ENCODE measurements at regions not wholly inside any gene's neighbourhood (a gene's known extent, or its start where the extent isn't known, plus 50 kb on each side); places are given as distances from the start of the nearest gene placed in this dataset.

DNA sequence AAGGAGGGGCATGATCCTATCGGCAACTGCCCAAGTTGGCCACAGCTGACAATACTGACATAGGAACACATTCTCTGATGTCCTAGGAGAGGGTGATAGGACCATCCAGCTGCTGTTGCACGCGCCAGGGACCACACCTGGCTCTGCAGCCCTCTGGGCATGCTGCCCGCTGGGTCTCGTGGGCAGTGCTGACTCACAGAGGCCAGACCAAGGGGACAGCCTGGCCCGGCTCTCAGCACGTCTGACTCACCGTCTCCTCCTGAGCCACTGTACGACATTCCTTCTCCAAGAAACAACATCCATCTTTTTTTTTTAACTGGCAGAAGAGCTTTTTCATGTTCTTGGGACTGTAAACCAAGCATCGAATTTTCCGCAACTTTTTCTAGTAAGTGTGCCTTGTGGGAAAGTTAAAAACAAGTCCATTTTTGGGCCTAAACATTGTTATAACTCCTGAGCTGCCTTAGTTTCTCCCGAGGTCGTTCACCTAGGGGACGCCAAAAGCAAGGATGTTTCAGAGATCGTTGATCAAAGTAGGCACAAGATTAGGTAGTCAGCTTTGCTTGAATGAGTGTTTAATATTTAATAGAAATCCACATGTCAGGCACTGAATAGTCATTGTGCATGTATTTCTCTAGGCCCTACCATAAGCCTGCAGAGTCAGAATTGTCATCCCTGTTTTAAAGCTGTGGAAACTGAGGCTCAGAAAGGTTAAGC is 100.3 kb downstream of the TTC32 start:
- Mint-ChIP-seq H3K27ac (no peak overlapping the region), H3K4me3 (no peak overlapping the region), H3K27me3 (peaks cover 4% of the 10 kb centered on the region), H3K36me3 (no peaks in the 10 kb centered on the region), H3K4me1 (no peaks in the 10 kb centered on the region), H3K9me3 (peaks cover 0 to 2% (median 0%) of the 10 kb centered on the region in 7 donors)
- no peak overlapping the region for H3K4me3 ChIP-seq (ENCODE audit: low read depth, low read length)
- no peaks in the 10 kb centered on the region for H3K27me3 ChIP-seq (ENCODE audit: control insufficient read depth, insufficient read depth, low read length)
- no peak overlapping the region for H3K27ac ChIP-seq (ENCODE audit: insufficient read depth, low read length, poor library complexity, severe bottlenecking)
- H3K36me3 ChIP-seq (ENCODE audit: control insufficient read depth, insufficient read depth, low read length): no peaks in the 10 kb centered on the region
- DNase-seq: no peak
- no peaks in the 10 kb centered on the region for H3K9me3 ChIP-seq (ENCODE audit: control insufficient read depth in 2 of 2, low read length in 2 of 2)
- no peak for ATAC-seq (ENCODE audit: low read depth in 2 of 2)
- no peaks in the 10 kb centered on the region for H3K4me1 ChIP-seq (ENCODE audit: control insufficient read depth, insufficient read depth, low read length, poor library complexity, severe bottlenecking)

DNA sequence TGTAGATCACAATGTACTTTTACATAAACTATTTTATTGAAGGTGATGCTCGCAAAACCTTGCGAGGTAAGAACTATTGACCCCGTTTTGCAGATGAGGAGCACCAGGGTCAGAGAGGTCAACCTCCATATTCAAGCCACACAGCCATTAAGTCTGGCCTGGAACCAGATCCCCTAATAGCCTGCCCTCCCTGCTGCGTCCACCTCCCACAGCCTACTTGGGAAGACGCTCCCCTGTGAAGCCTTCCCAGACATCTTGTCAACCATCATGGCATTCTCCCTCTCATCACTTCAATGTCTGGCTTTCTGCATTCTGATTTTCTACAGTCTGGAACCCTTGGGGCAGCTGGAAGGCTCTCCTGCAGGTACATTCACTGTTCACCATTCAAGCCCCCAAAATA is 101.0 kb downstream of the TTC32 start:
- Mint-ChIP-seq H3K36me3 (no peaks in the 10 kb centered on the region), H3K9me3 (no peaks in the 10 kb centered on the region), H3K4me3 (no peak overlapping the region), H3K4me1 (no peaks in the 10 kb centered on the region), H3K27ac (no peak overlapping the region), H3K27me3 (no peaks in the 10 kb centered on the region)
- Histone ChIP-seq H3K36me3 (ENCODE audit: control insufficient read depth, insufficient read depth, low read length) (no peaks in the 10 kb centered on the region), H3K4me3 (ENCODE audit: low read depth, low read length) (no peak overlapping the region), H3K27ac (ENCODE audit: insufficient read depth, low read length, poor library complexity, severe bottlenecking) (no peak overlapping the region), H3K27me3 (ENCODE audit: control insufficient read depth, insufficient read depth, low read length) (no peaks in the 10 kb centered on the region), H3K4me1 (ENCODE audit: control insufficient read depth, insufficient read depth, low read length, poor library complexity, severe bottlenecking) (no peaks in the 10 kb centered on the region), H3K9me3 (ENCODE audit: control insufficient read depth in 2 of 2, low read length in 2 of 2) (no peaks in the 10 kb centered on the region)
- ATAC-seq (ENCODE audit: low read depth in 2 of 2) (no peak), DNase-seq (no peak)

DNA sequence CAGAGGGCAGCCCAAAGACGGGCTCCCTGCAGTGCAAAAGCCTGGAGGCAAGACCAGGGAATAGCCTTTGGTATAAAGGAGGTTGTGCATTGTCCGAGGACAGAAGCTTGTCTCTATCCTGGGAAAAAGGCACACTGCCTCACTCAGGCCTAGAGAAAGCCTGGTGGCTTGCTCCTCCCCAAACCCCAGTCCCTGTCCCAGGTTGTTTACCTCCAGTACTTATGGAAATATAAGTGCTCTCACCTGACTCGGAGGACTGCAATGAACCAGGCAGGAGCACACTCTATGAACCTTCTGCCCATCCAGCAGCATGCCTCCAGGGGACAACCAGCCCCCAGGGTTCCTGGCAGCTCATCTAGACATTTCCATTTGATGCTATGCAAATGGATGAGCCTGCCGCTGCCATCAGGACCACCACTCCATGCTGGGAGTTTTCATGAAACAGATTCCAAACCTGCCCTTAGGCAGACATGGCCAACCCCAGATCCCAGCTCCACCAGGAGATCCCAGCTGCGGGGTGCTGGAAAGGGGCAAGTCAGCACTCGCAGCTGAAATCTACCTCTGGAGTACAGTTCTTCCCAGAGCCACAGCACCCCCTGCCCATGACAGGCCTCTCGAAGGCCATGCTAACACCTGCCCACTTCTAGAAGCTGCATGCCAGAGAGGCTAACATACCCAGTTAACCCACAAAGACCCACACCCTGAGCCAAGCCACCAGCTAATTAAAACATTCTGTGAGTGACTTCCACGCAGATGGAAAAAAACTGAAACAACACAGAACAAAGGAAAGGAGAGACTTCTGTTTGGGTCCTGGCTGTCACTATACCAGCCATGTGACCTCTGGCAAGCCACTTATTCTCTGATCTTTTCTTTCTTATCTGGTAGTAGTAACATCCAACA is 101.7 kb downstream of the TTC32 start:
- no peak overlapping the region for H3K27ac ChIP-seq (ENCODE audit: insufficient read depth, low read length, poor library complexity, severe bottlenecking)

DNA sequence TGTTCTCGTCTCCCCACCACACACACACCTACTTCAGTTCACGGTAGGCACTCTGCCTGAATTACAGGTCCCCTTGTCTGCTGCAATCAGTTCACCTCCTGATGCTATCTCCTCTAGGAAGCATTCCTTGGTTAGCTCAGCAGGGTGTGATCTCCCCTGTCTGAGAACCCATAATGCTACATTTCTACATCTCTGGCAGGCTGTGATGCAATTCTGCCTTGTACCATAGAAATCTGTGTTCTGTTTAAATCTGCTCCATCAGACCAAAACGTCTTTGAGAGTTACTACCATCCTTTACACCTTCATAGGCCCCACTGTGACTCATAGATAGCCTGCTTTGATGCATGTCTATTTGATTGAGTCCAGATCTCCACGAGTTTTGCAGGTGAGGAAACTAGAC is 103.9 kb downstream of the TTC32 start:
- H3K27me3 ChIP-seq (ENCODE audit: control insufficient read depth, insufficient read depth, low read length): no peaks in the 10 kb centered on the region
- no peaks in the 10 kb centered on the region for H3K9me3 ChIP-seq (ENCODE audit: control insufficient read depth in 2 of 2, low read length in 2 of 2)
- no peak overlapping the region for H3K27ac ChIP-seq (ENCODE audit: insufficient read depth, low read length, poor library complexity, severe bottlenecking)
- H3K4me3 ChIP-seq (ENCODE audit: low read depth, low read length): no peak overlapping the region
- Mint-ChIP-seq H3K36me3 (no peaks in the 10 kb centered on the region), H3K4me1 (no peaks in the 10 kb centered on the region), H3K27me3 (no peaks in the 10 kb centered on the region), H3K9me3 (no peaks in the 10 kb centered on the region), H3K27ac (no peak overlapping the region), H3K4me3 (no peak overlapping the region)
- ATAC-seq (ENCODE audit: low read depth in 2 of 2): no peak
- no peaks in the 10 kb centered on the region for H3K4me1 ChIP-seq (ENCODE audit: control insufficient read depth, insufficient read depth, low read length, poor library complexity, severe bottlenecking)
- no peaks in the 10 kb centered on the region for H3K36me3 ChIP-seq (ENCODE audit: control insufficient read depth, insufficient read depth, low read length)
- no peak for DNase-seq

More for the DNA sequence above, 101.7 kb downstream of the TTC32 start:
- Mint-ChIP-seq H3K27me3 (no peaks in the 10 kb centered on the region), H3K27ac (no peak overlapping the region), H3K36me3 (no peaks in the 10 kb centered on the region), H3K4me3 (no peak overlapping the region), H3K9me3 (no peaks in the 10 kb centered on the region), H3K4me1 (no peaks in the 10 kb centered on the region)
- Histone ChIP-seq H3K4me3 (ENCODE audit: low read depth, low read length) (no peak overlapping the region), H3K27me3 (ENCODE audit: control insufficient read depth, insufficient read depth, low read length) (no peaks in the 10 kb centered on the region), H3K36me3 (ENCODE audit: control insufficient read depth, insufficient read depth, low read length) (no peaks in the 10 kb centered on the region), H3K9me3 (ENCODE audit: control insufficient read depth in 2 of 2, low read length in 2 of 2) (no peaks in the 10 kb centered on the region), H3K4me1 (ENCODE audit: control insufficient read depth, insufficient read depth, low read length, poor library complexity, severe bottlenecking) (no peaks in the 10 kb centered on the region)
- ATAC-seq (ENCODE audit: low read depth in 2 of 2) (no peak), DNase-seq (no peak)

DNA sequence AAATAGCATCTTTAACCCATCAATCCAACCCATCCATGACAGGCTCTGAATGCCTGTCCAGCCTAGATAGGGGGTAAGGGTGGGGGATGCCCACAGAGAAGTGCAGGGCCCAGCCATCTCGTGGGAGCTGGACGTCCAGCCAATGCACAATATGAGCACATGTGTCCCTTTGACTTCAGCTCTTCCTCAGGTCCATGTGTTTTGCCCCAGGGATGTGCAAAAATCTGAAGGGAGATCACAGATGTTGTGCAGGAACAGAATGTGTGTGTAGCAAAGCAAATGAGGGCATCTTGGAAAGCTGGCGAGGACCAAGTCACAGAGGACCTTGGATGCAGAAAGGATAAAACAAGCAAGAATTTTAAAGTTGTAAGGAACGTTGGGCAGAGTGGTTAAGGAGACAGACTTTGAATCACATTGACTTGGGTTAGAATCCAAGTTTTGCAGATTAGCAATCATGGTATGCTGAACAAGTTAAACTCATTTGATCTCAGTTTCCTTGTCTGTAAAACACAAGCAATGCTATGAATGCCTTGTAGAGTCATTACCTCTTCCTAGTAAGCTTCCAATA is 104.5 kb downstream of the TTC32 start:
- Mint-ChIP-seq H3K4me1 (no peaks in the 10 kb centered on the region), H3K36me3 (no peaks in the 10 kb centered on the region), H3K4me3 (no peak overlapping the region), H3K27me3 (no peaks in the 10 kb centered on the region), H3K27ac (no peak overlapping the region), H3K9me3 (no peaks in the 10 kb centered on the region)
- Histone ChIP-seq H3K9me3 (ENCODE audit: control insufficient read depth in 2 of 2, low read length in 2 of 2) (no peaks in the 10 kb centered on the region), H3K27me3 (ENCODE audit: control insufficient read depth, insufficient read depth, low read length) (no peaks in the 10 kb centered on the region), H3K4me1 (ENCODE audit: control insufficient read depth, insufficient read depth, low read length, poor library complexity, severe bottlenecking) (no peaks in the 10 kb centered on the region), H3K4me3 (ENCODE audit: low read depth, low read length) (no peak overlapping the region), H3K36me3 (ENCODE audit: control insufficient read depth, insufficient read depth, low read length) (no peaks in the 10 kb centered on the region), H3K27ac (ENCODE audit: insufficient read depth, low read length, poor library complexity, severe bottlenecking) (no peak overlapping the region)
- ATAC-seq (ENCODE audit: low read depth in 2 of 2) (no peak), DNase-seq (no peak)

DNA sequence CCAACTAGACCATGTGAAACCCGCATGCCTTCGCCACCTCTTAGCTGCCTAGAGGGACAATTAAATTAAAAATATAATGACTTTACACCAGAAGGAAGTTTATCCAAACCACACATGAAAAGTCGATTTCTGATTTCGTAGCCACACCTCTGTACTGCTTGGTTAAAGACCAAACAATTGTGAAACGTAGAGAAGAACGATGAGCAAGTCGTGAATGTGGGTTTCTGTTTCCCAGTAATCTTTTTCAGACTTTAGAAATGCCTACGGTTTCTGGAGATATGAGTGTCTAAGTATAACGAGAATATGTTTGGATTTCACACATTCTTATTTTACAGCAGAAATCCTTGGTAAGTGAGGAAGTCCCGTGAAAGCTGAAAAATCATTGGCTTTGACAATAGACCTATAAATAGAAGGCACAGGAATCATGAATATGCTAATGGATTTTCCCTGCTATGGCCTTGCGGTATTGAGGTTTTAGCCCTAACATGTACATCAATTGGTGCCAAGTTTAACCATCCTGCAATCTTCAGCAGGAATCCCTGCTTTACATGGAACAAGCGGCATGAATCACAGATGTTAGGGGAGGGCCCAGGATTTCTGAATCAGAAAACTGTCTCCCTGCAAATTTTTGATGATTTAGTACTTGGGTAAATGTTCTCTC is 105.6 kb downstream of the TTC32 start:
- Histone ChIP-seq H3K4me3 (ENCODE audit: low read depth, low read length) (no peak overlapping the region), H3K9me3 (ENCODE audit: control insufficient read depth in 2 of 2, low read length in 2 of 2) (no peaks in the 10 kb centered on the region), H3K36me3 (ENCODE audit: control insufficient read depth, insufficient read depth, low read length) (no peaks in the 10 kb centered on the region), H3K27me3 (ENCODE audit: control insufficient read depth, insufficient read depth, low read length) (no peaks in the 10 kb centered on the region), H3K4me1 (ENCODE audit: control insufficient read depth, insufficient read depth, low read length, poor library complexity, severe bottlenecking) (no peaks in the 10 kb centered on the region), H3K27ac (ENCODE audit: insufficient read depth, low read length, poor library complexity, severe bottlenecking) (no peak overlapping the region)
- Mint-ChIP-seq H3K4me3 (no peak overlapping the region), H3K27ac (no peak overlapping the region), H3K9me3 (no peaks in the 10 kb centered on the region), H3K4me1 (no peaks in the 10 kb centered on the region), H3K36me3 (no peaks in the 10 kb centered on the region), H3K27me3 (peaks cover 5% of the 10 kb centered on the region)
- DNase-seq (no peak), ATAC-seq (ENCODE audit: low read depth in 2 of 2) (no peak)

DNA sequence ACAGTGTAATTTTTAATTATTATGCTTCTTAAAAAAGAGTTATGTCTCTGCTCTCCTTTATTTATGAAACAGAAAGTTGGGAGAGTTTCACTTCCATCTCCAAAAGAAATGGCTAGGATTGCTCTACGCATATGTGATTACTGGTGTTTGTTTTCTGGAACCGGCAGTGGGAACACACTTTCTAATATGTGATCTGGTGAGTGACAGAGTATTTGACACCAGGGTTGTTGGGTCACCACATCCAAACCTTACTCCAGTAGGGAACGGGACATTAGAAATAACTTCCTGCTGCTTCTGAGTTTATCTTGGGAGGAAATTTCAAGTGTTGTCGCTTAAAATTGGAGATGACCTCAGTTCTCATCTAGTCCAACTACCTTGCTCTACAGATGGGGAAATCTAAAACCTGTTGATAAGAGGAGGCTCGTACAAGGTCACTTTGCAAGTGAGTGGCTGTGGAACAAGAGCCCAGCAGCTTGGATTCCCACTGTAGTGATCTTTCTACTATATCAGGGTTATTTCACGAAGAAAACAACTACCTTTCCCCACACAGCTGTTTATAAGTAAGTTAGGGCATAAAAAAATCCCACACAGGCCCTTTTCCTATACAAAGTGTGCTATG is 108.5 kb downstream of the TTC32 start:
- no peaks in the 10 kb centered on the region for H3K4me1 Mint-ChIP-seq
- no peak overlapping the region for H3K4me3 ChIP-seq (ENCODE audit: low read depth, low read length)

More for the DNA sequence above, 108.5 kb downstream of the TTC32 start:
- no peak overlapping the region for H3K27ac Mint-ChIP-seq
- H3K4me3 Mint-ChIP-seq: no peak overlapping the region
- H3K9me3 Mint-ChIP-seq: peaks cover 0 to 1% (median 0%) of the 10 kb centered on the region in 7 donors
- peaks cover 10% of the 10 kb centered on the region for H3K27me3 Mint-ChIP-seq
- H3K27me3 ChIP-seq (ENCODE audit: control insufficient read depth, insufficient read depth, low read length): no peaks in the 10 kb centered on the region
- H3K27ac ChIP-seq (ENCODE audit: insufficient read depth, low read length, poor library complexity, severe bottlenecking): no peak overlapping the region
- H3K36me3 ChIP-seq (ENCODE audit: control insufficient read depth, insufficient read depth, low read length): no peaks in the 10 kb centered on the region
- H3K4me1 ChIP-seq (ENCODE audit: control insufficient read depth, insufficient read depth, low read length, poor library complexity, severe bottlenecking): no peaks in the 10 kb centered on the region
- no peaks in the 10 kb centered on the region for H3K36me3 Mint-ChIP-seq
- ATAC-seq (ENCODE audit: low read depth in 2 of 2): no peak
- H3K9me3 ChIP-seq (ENCODE audit: control insufficient read depth in 2 of 2, low read length in 2 of 2): no peaks in the 10 kb centered on the region
- DNase-seq: no peak

All from CD4-positive, CD25-positive, alpha-beta regulatory T cell (primary cell).